ENCODE measurements at regions not wholly inside any gene's neighbourhood (a gene's known extent, or its start where the extent isn't known, plus 50 kb on each side); places are given as distances from the start of the nearest gene placed in this dataset.

GRCh38 chr10:21030091-21030490 is 133.0 kb upstream of the NEBL start:
- WGBS, result 72% methylated on average over 7 of the region's 10 CpGs

GRCh38 chr10:21022821-21023220 is 125.7 kb upstream of the NEBL start:
- H3K4me1 ChIP-seq (ENCODE audit: control insufficient read depth, insufficient read depth, low read depth, low read length), result no peaks in the 10 kb centered on the region
- H2BK15ac ChIP-seq (ENCODE audit: low read depth, poor library complexity, severe bottlenecking), result no peak overlapping the region
- no peak overlapping the region for H3K4me2 ChIP-seq (ENCODE audit: low read length, poor library complexity, severe bottlenecking)
- H4K91ac ChIP-seq (ENCODE audit: low read length), result no peak overlapping the region
- no peak overlapping the region for H4K8ac ChIP-seq (ENCODE audit: low read length)
- H3K36me3 ChIP-seq (ENCODE audit: control insufficient read depth in 1 of 2, insufficient read depth in 2 of 2, low read depth in 1 of 2, low read length in 2 of 2), result no peaks in the 10 kb centered on the region
- H2AFZ ChIP-seq (ENCODE audit: low read depth, low read length), result no peak overlapping the region
- no peak overlapping the region for H3K9ac ChIP-seq (ENCODE audit: low read length)
- H3K4me3 ChIP-seq (ENCODE audit: insufficient read depth in 1 of 2, low read depth in 1 of 2, low read length in 2 of 2), result no peak overlapping the region
- H3K9me3 ChIP-seq (ENCODE audit: control insufficient read depth, low read length), result no peaks in the 10 kb centered on the region
- no peak overlapping the region for H2BK12ac ChIP-seq (ENCODE audit: low read length in 2 of 2)
- no peak overlapping the region for H3K27ac ChIP-seq (ENCODE audit: low read length, poor library complexity, severe bottlenecking)
- H3K23ac ChIP-seq (ENCODE audit: low read length in 2 of 2), result no peak overlapping the region
- H3K27me3 ChIP-seq (ENCODE audit: control insufficient read depth in 1 of 2, insufficient read depth in 1 of 2, low read length in 2 of 2), result no peaks in the 10 kb centered on the region
- 84% methylated on average over 3 of the region's 3 CpGs for WGBS
- DNase-seq, result no peak
- H2BK5ac ChIP-seq (ENCODE audit: low read depth, low read length, poor library complexity, severe bottlenecking), result no peak overlapping the region
- H3K18ac ChIP-seq (ENCODE audit: low read depth in 1 of 2, low read length in 2 of 2), result no peak overlapping the region
- H3K14ac ChIP-seq (ENCODE audit: low read length in 2 of 2), result no peak overlapping the region
- H2AK5ac ChIP-seq (ENCODE audit: low read length, severe bottlenecking), result no peak overlapping the region
- no peaks in the 10 kb centered on the region for H3K79me1 ChIP-seq (replicated peaks; ENCODE audit: low read length, poor library complexity, severe bottlenecking)
- no peak overlapping the region for H3K4ac ChIP-seq (ENCODE audit: low read depth in 1 of 2, low read length in 2 of 2)
- no peak overlapping the region for H2BK120ac ChIP-seq (ENCODE audit: low read depth, low read length)

More at GRCh38 chr10:21030091-21030490, 133.0 kb upstream of the NEBL start:
- no peak overlapping the region for H2BK120ac ChIP-seq (ENCODE audit: low read depth, low read length)
- H3K4ac ChIP-seq (ENCODE audit: low read depth in 1 of 2, low read length in 2 of 2), result no peak overlapping the region
- H2BK5ac ChIP-seq (ENCODE audit: low read depth, low read length, poor library complexity, severe bottlenecking), result no peak overlapping the region
- H3K18ac ChIP-seq (ENCODE audit: low read depth in 1 of 2, low read length in 2 of 2), result no peak overlapping the region
- no peaks in the 10 kb centered on the region for H3K4me1 ChIP-seq (ENCODE audit: control insufficient read depth, insufficient read depth, low read depth, low read length)
- DNase-seq, result peak; percentile 32
- H2BK15ac ChIP-seq (ENCODE audit: low read depth, poor library complexity, severe bottlenecking), result no peak overlapping the region
- H3K36me3 ChIP-seq (ENCODE audit: control insufficient read depth in 1 of 2, insufficient read depth in 2 of 2, low read depth in 1 of 2, low read length in 2 of 2), result no peaks in the 10 kb centered on the region
- H3K9me3 ChIP-seq (ENCODE audit: control insufficient read depth, low read length), result no peaks in the 10 kb centered on the region
- no peak overlapping the region for H4K8ac ChIP-seq (ENCODE audit: low read length)
- H3K27me3 ChIP-seq (ENCODE audit: control insufficient read depth in 1 of 2, insufficient read depth in 1 of 2, low read length in 2 of 2), result no peaks in the 10 kb centered on the region
- H3K79me1 ChIP-seq (replicated peaks; ENCODE audit: low read length, poor library complexity, severe bottlenecking), result no peaks in the 10 kb centered on the region
- H3K14ac ChIP-seq (ENCODE audit: low read length in 2 of 2), result no peak overlapping the region
- H3K4me3 ChIP-seq (ENCODE audit: insufficient read depth in 1 of 2, low read depth in 1 of 2, low read length in 2 of 2), result no peak overlapping the region
- no peak overlapping the region for H4K91ac ChIP-seq (ENCODE audit: low read length)
- H3K9ac ChIP-seq (ENCODE audit: low read length), result no peak overlapping the region
- no peak overlapping the region for H3K4me2 ChIP-seq (ENCODE audit: low read length, poor library complexity, severe bottlenecking)
- H3K23ac ChIP-seq (ENCODE audit: low read length in 2 of 2), result no peak overlapping the region
- no peak overlapping the region for H2BK12ac ChIP-seq (ENCODE audit: low read length in 2 of 2)
- no peak overlapping the region for H2AFZ ChIP-seq (ENCODE audit: low read depth, low read length)
- no peak overlapping the region for H2AK5ac ChIP-seq (ENCODE audit: low read length, severe bottlenecking)
- no peak overlapping the region for H3K27ac ChIP-seq (ENCODE audit: low read length, poor library complexity, severe bottlenecking)

DNA sequence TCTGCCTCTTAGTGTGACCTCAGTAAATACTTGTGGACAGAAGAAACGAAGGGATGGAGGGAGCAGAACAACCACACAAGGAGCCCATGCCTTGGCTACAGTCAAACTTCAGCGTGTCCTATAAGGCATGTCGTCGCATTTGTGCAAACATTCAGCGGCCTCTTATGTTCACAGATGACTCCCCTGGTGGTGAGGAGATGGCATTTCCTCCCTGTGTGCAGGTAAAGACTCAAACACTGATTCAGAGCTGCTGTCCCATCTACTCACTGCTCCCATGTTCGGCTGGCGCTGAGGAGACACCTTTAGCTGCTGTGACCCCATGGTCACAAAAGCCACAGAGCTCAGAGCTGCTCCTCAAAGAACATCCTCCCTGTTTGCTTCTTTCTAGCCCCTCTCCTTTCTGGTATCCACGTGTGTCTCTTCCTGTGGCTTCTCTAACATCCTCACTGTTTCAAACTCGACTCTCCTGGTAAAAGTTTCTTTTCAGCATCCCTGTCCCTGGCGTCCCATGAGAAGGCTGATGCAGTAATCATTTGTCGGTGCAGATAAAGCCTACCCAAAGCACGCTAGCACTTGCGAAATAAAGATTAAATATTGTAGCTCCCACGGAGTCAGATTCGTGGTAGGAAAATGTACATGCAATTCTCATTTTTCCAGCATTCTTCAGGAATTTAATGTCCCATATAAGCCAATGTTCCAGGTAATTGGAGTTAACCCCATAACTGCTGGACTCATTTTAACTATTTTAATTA is 124.9 kb upstream of the NEBL start:
- Histone ChIP-seq H3K27me3 (ENCODE audit: control insufficient read depth in 1 of 2, insufficient read depth in 1 of 2, low read length in 2 of 2) (no peaks in the 10 kb centered on the region), H4K91ac (ENCODE audit: low read length) (no peak overlapping the region), H2BK120ac (ENCODE audit: low read depth, low read length) (no peak overlapping the region), H3K9ac (ENCODE audit: low read length) (no peak overlapping the region), H4K8ac (ENCODE audit: low read length) (no peak overlapping the region), H2AK5ac (ENCODE audit: low read length, severe bottlenecking) (no peak overlapping the region), H2BK5ac (ENCODE audit: low read depth, low read length, poor library complexity, severe bottlenecking) (no peak overlapping the region), H2BK12ac (ENCODE audit: low read length in 2 of 2) (no peak overlapping the region), H3K4me2 (ENCODE audit: low read length, poor library complexity, severe bottlenecking) (no peak overlapping the region), H3K14ac (ENCODE audit: low read length in 2 of 2) (no peak overlapping the region), H3K4me1 (ENCODE audit: control insufficient read depth, insufficient read depth, low read depth, low read length) (no peaks in the 10 kb centered on the region), H3K23ac (ENCODE audit: low read length in 2 of 2) (no peak overlapping the region), H3K4me3 (ENCODE audit: insufficient read depth in 1 of 2, low read depth in 1 of 2, low read length in 2 of 2) (no peak overlapping the region), H3K9me3 (ENCODE audit: control insufficient read depth, low read length) (no peaks in the 10 kb centered on the region), H3K18ac (ENCODE audit: low read depth in 1 of 2, low read length in 2 of 2) (no peak overlapping the region), H3K79me1 (replicated peaks; ENCODE audit: low read length, poor library complexity, severe bottlenecking) (no peaks in the 10 kb centered on the region), H3K27ac (ENCODE audit: low read length, poor library complexity, severe bottlenecking) (no peak overlapping the region), H3K36me3 (ENCODE audit: control insufficient read depth in 1 of 2, insufficient read depth in 2 of 2, low read depth in 1 of 2, low read length in 2 of 2) (no peaks in the 10 kb centered on the region), H2AFZ (ENCODE audit: low read depth, low read length) (no peak overlapping the region), H3K4ac (ENCODE audit: low read depth in 1 of 2, low read length in 2 of 2) (no peak overlapping the region), H2BK15ac (ENCODE audit: low read depth, poor library complexity, severe bottlenecking) (no peak overlapping the region)
- DNase-seq, result no peak
- 89% methylated on average over 15 of the region's 15 CpGs for WGBS

DNA sequence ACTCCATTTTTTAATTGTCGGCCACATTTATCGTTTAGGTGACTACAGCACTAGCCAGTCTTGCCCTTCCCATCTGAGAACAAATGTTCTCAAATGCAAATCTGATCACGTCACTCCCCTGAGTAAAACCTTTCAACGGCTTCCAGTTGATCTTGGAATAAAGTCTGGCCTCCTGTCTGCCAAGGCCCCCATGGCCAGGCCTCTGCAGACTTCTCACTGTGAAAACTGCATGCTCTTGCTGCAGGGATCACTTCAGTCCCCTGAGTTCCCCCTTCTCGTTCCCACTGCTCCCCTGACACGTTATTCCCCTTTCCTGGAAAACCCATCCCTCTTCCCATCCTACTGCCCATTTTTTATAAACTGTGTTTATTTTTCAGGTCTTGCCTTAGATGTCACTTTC is 124.1 kb upstream of the NEBL start:
- H3K9me3 ChIP-seq (ENCODE audit: control insufficient read depth, low read length), result no peaks in the 10 kb centered on the region
- no peak overlapping the region for H2AK5ac ChIP-seq (ENCODE audit: low read length, severe bottlenecking)
- H2BK120ac ChIP-seq (ENCODE audit: low read depth, low read length), result no peak overlapping the region
- no peak overlapping the region for H4K8ac ChIP-seq (ENCODE audit: low read length)
- DNase-seq, result no peak
- no peak overlapping the region for H3K27ac ChIP-seq (ENCODE audit: low read length, poor library complexity, severe bottlenecking)
- H3K4me3 ChIP-seq (ENCODE audit: insufficient read depth in 1 of 2, low read depth in 1 of 2, low read length in 2 of 2), result no peak overlapping the region
- no peaks in the 10 kb centered on the region for H3K36me3 ChIP-seq (ENCODE audit: control insufficient read depth in 1 of 2, insufficient read depth in 2 of 2, low read depth in 1 of 2, low read length in 2 of 2)
- H3K4me2 ChIP-seq (ENCODE audit: low read length, poor library complexity, severe bottlenecking), result no peak overlapping the region
- H2BK5ac ChIP-seq (ENCODE audit: low read depth, low read length, poor library complexity, severe bottlenecking), result no peak overlapping the region
- H3K4ac ChIP-seq (ENCODE audit: low read depth in 1 of 2, low read length in 2 of 2), result no peak overlapping the region
- no peak overlapping the region for H3K23ac ChIP-seq (ENCODE audit: low read length in 2 of 2)
- no peak overlapping the region for H3K14ac ChIP-seq (ENCODE audit: low read length in 2 of 2)
- H3K79me1 ChIP-seq (replicated peaks; ENCODE audit: low read length, poor library complexity, severe bottlenecking), result no peaks in the 10 kb centered on the region
- H3K27me3 ChIP-seq (ENCODE audit: control insufficient read depth in 1 of 2, insufficient read depth in 1 of 2, low read length in 2 of 2), result no peaks in the 10 kb centered on the region
- H3K4me1 ChIP-seq (ENCODE audit: control insufficient read depth, insufficient read depth, low read depth, low read length), result no peaks in the 10 kb centered on the region
- H2AFZ ChIP-seq (ENCODE audit: low read depth, low read length), result no peak overlapping the region
- no peak overlapping the region for H4K91ac ChIP-seq (ENCODE audit: low read length)
- H3K18ac ChIP-seq (ENCODE audit: low read depth in 1 of 2, low read length in 2 of 2), result no peak overlapping the region
- WGBS, result 94% methylated on average over 6 of the region's 6 CpGs
- H2BK12ac ChIP-seq (ENCODE audit: low read length in 2 of 2), result no peak overlapping the region
- no peak overlapping the region for H2BK15ac ChIP-seq (ENCODE audit: low read depth, poor library complexity, severe bottlenecking)
- H3K9ac ChIP-seq (ENCODE audit: low read length), result no peak overlapping the region
